ENCODE measurements at regions not wholly inside any gene's neighbourhood (a gene's known extent, or its start where the extent isn't known, plus 50 kb on each side); places are given as distances from the start of the nearest gene placed in this dataset.
"Not testable (repeated sequence)": the region's sequence is repeated elsewhere in the genome, so short reads cannot be mapped to it uniquely, and the experiment has no call there.

- not testable (repeated sequence) for TF ChIP-seq CTCF, EP300, POLR2A, POLR2AphosphoS5 (IDR thresholded peaks at IDR 0.05)
Observed at GRCh38 chr3:87946007-87946406, 112.8 kb downstream of the CGGBP1 start.
